ENCODE measurements at regions not wholly inside any gene's neighbourhood (a gene's known extent, or its start where the extent isn't known, plus 50 kb on each side); places are given as distances from the start of the nearest gene placed in this dataset.

GRCh38 chr5:128836571-128836970 is 128.7 kb upstream of the SLC27A6 start:
- H3K9me3 Mint-ChIP-seq, result peaks cover 4% of the 10 kb centered on the region; the same call in 2 of the 3 replicates
- no peaks in the 10 kb centered on the region for H4K20me1 ChIP-seq (replicated peaks; ENCODE audit: insufficient read depth)
- no peak overlapping the region for H3K4me3 ChIP-seq
- H3K4me2 ChIP-seq, result no peak overlapping the region
- no peaks in the 10 kb centered on the region for H3K27me3 Mint-ChIP-seq (ENCODE audit: insufficient read depth, low read depth, poor library complexity)
- no peak overlapping the region for H2AFZ ChIP-seq
- no peaks in the 10 kb centered on the region for H3K79me2 ChIP-seq (replicated peaks; ENCODE audit: insufficient read depth)
- no peaks in the 10 kb centered on the region; the same call in 2 of the 3 replicates for H3K36me3 Mint-ChIP-seq (ENCODE audit: low read depth)
- no peaks in the 10 kb centered on the region for H3F3A ChIP-seq (replicated peaks; ENCODE audit: low read depth)
- no peak overlapping the region for H3K4me3 Mint-ChIP-seq
- H3K9me2 ChIP-seq (ENCODE audit: insufficient read depth), result 0 out of 2 replicates have a peak, but pooled peaks cover 4% of the 10 kb centered on the region
- no peak for TF ChIP-seq EZH2phosphoT487 (IDR thresholded peaks at IDR 0.05; ENCODE audit: unreplicated experiment)
- no peak for TF ChIP-seq EZH2 (IDR thresholded peaks at IDR 0.05; ENCODE audit: low read depth, unreplicated experiment)
- no peak for TF ChIP-seq JUNB (IDR thresholded peaks at IDR 0.05; ENCODE audit: unreplicated experiment)
- no peak for TF ChIP-seq ZNF331 (CRISPR knock-in tag; IDR thresholded peaks at IDR 0.05; ENCODE audit: low read depth)
- TF ChIP-seq CREB1 (CRISPR knock-in tag; IDR thresholded peaks at IDR 0.05; ENCODE audit: low read depth), result no peak
- TF ChIP-seq NANOG (IDR thresholded peaks at IDR 0.05; ENCODE audit: borderline replicate concordance), result no peak
- TF ChIP-seq REST (IDR thresholded peaks at IDR 0.05; ENCODE audit: unreplicated experiment), result no peak
- TF ChIP-seq CTCF (conservative IDR thresholded peaks at IDR 0.05; ENCODE audit: low read depth in 2 of 2), result no peak
- no peak for TF ChIP-seq ZNF462 (CRISPR knock-in tag; IDR thresholded peaks at IDR 0.05)
- TF ChIP-seq STAT1 (IDR thresholded peaks at IDR 0.05; ENCODE audit: unreplicated experiment), result no peak
- no peak for TF ChIP-seq ZNF114 (CRISPR knock-in tag; IDR thresholded peaks at IDR 0.05)
- no peak for TF ChIP-seq POLR2AphosphoS5 (IDR thresholded peaks at IDR 0.05; ENCODE audit: low read depth)
- no peak for TF ChIP-seq ETS1 (IDR thresholded peaks at IDR 0.05)
- H3K4me1 ChIP-seq (ENCODE audit: insufficient read depth), result no peaks in the 10 kb centered on the region
- DNase-seq (ENCODE audit: low spot score), result no peak
- no peak overlapping the region for H3K27ac ChIP-seq (ENCODE audit: low read depth)
- no peaks in the 10 kb centered on the region for H3K36me3 ChIP-seq (ENCODE audit: insufficient read depth)
- ATAC-seq, result no peak
- H3K4me1 Mint-ChIP-seq, result no peaks in the 10 kb centered on the region
- H3K27ac Mint-ChIP-seq, result no peak overlapping the region
- no peaks in the 10 kb centered on the region for H3K27me3 ChIP-seq (ENCODE audit: insufficient read depth)

All from GM23338 (cell line).